ENCODE measurements at regions not wholly inside any gene's neighbourhood (a gene's known extent, or its start where the extent isn't known, plus 50 kb on each side); places are given as distances from the start of the nearest gene placed in this dataset.

DNA sequence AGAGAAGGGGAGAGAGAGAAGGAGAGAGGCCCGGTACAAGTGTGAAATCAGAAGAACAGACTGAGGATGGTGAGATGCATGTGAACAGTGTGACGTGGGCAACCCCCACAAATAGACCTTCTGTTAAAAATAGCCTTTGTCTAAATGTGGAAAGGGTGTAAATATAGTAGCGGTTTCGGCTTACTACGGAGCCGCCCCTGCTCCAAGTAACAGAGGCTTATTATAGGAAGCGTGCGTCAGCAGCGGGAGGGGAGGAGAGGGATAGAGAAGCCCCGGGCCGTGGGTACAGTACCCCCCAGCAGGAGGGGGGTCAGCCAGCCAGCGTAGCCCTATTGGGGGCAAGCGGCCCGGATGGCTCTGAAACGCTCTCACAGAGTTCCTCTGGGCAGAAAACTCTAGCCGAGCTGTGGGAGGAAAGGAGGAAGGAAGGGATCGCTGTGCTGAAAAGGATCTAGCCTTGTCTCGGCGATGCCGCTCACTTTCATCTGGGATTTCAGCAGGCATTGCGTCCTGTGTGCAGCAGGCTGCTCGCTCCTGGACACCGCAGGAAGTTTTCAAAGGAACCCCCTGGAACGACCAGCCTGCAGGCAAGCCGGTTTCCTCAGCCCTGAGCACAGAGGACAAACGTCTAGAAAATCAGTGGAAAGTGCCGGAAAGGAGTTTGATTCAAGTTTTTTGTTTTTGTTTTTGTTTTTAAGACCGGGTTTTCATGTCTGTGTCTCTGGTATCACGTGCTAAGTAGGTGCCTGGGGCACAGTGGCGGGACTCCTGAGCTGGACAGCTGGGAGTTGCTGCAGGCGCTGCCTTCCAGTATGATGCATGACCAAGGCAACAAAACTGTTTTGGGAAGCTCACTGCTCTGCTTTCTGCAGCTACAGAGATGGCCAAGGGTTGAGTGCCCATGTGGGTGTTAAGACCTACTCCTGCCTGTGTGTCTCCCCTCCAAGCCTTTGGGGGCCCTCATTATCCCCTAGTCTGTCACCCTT is 146.6 kb downstream of the SEC61B start:
- H3K27me3 ChIP-seq (replicated peaks; ENCODE audit: insufficient read depth) = peaks cover 8% of the 10 kb centered on the region
- 12% methylated on average over 31 of the region's 31 CpGs for WGBS
- no peaks in the 10 kb centered on the region for H3K4me1 ChIP-seq (replicated peaks)
- H3K36me3 ChIP-seq = no peaks in the 10 kb centered on the region
- intact Hi-C loops (cut with DNase I) = no loop called here
- peak overlapping the region in 1 of 2 donors; percentile 23 for H3K4me3 ChIP-seq
- DNase-seq (ENCODE audit: low spot score) = no peak
- TF ChIP-seq, protein P1, sequence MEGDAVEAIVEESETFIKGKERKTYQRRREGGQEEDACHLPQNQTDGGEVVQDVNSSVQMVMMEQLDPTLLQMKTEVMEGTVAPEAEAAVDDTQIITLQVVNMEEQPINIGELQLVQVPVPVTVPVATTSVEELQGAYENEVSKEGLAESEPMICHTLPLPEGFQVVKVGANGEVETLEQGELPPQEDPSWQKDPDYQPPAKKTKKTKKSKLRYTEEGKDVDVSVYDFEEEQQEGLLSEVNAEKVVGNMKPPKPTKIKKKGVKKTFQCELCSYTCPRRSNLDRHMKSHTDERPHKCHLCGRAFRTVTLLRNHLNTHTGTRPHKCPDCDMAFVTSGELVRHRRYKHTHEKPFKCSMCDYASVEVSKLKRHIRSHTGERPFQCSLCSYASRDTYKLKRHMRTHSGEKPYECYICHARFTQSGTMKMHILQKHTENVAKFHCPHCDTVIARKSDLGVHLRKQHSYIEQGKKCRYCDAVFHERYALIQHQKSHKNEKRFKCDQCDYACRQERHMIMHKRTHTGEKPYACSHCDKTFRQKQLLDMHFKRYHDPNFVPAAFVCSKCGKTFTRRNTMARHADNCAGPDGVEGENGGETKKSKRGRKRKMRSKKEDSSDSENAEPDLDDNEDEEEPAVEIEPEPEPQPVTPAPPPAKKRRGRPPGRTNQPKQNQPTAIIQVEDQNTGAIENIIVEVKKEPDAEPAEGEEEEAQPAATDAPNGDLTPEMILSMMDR (IDR thresholded peaks at IDR 0.05) = no peak
- no peak for TF ChIP-seq POLR2A (IDR thresholded peaks at IDR 0.05)
- peak; percentile 29 for TF ChIP-seq POLR2AphosphoS5 (IDR thresholded peaks at IDR 0.05)
- H3K9me3 ChIP-seq = no peaks in the 10 kb centered on the region
- peak overlapping the region; percentile 36 to 47 for H3K27ac ChIP-seq

DNA sequence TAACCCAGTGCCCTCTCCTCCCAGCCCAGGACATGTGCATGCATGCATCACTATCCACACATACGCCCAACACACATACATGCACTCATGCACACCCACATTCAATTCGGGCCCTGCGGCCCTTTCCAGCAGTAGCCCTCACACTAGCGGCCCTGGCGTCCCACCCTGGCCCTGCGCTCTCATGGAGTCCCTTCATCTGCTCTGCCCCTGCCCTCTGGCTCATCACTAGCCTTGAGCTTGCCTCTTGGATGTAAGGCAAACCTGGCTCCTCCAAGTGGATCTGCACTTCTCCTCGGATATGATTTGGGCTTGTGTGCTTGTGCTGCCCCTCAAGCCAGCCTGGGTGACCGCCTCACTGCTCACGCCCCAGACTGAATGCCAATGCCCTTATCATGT is 147.2 kb downstream of the SEC61B start:
- Histone ChIP-seq H3K9me3 (no peaks in the 10 kb centered on the region), H3K36me3 (no peaks in the 10 kb centered on the region), H3K27me3 (replicated peaks; ENCODE audit: insufficient read depth) (peaks cover 8% of the 10 kb centered on the region), H3K4me1 (replicated peaks) (no peaks in the 10 kb centered on the region), H3K27ac (no peak overlapping the region), H3K4me3 (no peak overlapping the region)
- DNase-seq (ENCODE audit: low spot score) = no peak
- intact Hi-C loops (cut with DNase I) = no loop called here
- TF ChIP-seq, protein P1 (IDR thresholded peaks at IDR 0.05) = no peak
- TF ChIP-seq POLR2A (IDR thresholded peaks at IDR 0.05) = no peak
- no peak for TF ChIP-seq POLR2AphosphoS5 (IDR thresholded peaks at IDR 0.05)
- WGBS = 92% methylated on average over 9 of the region's 9 CpGs

DNA sequence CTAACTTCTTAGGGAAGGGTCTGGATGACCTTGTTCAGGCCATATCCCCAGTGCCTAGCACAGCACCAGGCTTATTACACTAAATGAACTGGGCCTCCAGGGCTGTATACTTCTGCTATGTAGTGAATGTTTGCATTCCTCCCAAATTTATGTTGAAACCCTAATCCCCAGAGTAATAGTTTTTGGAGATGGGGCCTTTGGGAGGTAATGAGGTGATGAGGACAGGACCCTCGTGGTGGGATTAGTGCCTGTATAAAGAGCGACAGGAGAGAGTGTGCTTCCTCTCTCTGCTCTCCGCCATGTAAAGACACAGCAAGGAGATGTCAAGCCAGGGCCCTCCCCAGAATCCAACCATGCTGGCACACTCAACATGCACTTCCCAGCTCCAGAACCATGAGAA is 148.3 kb downstream of the SEC61B start:
- no peaks in the 10 kb centered on the region for H3K36me3 ChIP-seq
- intact Hi-C loops (cut with DNase I) = no loop called here
- no peaks in the 10 kb centered on the region for H3K4me1 ChIP-seq (replicated peaks)
- H3K9me3 ChIP-seq = no peaks in the 10 kb centered on the region
- DNase-seq (ENCODE audit: low spot score) = no peak
- 82% methylated on average over 3 of the region's 3 CpGs for WGBS
- TF ChIP-seq, protein P1 (IDR thresholded peaks at IDR 0.05) = no peak
- TF ChIP-seq POLR2AphosphoS5 (IDR thresholded peaks at IDR 0.05) (no peak), POLR2A (IDR thresholded peaks at IDR 0.05) (no peak)
- H3K27ac ChIP-seq = no peak overlapping the region
- peaks cover 5% of the 10 kb centered on the region for H3K27me3 ChIP-seq (replicated peaks; ENCODE audit: insufficient read depth)
- H3K4me3 ChIP-seq = no peak overlapping the region

DNA sequence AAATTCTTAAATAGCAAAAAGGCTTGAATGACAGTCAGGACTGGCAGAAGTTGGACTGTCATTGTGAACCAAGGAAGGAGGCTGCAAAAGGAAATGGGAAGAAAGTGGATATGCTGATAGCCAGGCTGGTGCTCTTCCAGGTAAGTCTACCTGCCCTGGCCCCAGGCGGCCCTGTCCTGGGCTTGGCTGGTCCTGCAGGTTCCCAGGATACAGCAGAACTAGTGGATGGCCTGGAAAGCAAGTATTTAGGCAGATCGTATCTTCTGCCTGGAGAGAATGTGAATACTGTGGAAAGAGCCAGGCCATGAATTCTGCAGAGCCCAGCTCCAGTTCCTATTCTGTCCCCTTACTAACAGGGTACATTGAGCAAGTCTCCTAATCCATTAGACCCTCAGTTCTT is 149.3 kb downstream of the SEC61B start:
- H3K27me3 ChIP-seq (replicated peaks; ENCODE audit: insufficient read depth) = peaks cover 3% of the 10 kb centered on the region
- no peaks in the 10 kb centered on the region for H3K4me1 ChIP-seq (replicated peaks)
- DNase-seq (ENCODE audit: low spot score) = no peak
- H3K27ac ChIP-seq = no peak overlapping the region
- TF ChIP-seq POLR2AphosphoS5 (IDR thresholded peaks at IDR 0.05) (no peak), POLR2A (IDR thresholded peaks at IDR 0.05) (no peak)
- TF ChIP-seq, protein P1 (IDR thresholded peaks at IDR 0.05) = no peak
- WGBS = 77% methylated on average over 2 of the region's 2 CpGs
- intact Hi-C loops (cut with DNase I) = no loop called here
- H3K9me3 ChIP-seq = no peaks in the 10 kb centered on the region
- no peak overlapping the region for H3K4me3 ChIP-seq
- no peaks in the 10 kb centered on the region for H3K36me3 ChIP-seq

DNA sequence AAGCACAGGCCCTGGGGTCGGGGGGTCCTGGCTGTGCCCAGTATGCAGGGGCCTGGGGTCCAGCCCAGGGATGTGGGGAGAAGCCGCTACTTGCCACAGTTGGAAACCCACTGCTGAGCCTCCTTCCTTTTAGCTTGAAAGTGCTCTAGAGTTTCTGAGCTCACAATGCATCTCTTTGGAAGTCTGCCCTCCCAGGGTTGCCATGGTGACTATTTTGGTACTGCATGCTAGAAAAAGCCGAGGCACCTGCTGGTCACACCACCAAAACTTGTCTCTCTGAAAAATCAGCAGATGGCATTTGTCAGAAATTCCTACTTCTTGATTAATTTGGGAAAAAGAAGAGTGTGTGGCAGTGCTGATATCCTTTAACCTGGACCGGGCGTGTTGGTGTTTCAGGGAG is 151.8 kb downstream of the SEC61B start:
- TF ChIP-seq, protein P1 (IDR thresholded peaks at IDR 0.05) = no peak
- no peak for TF ChIP-seq POLR2A (IDR thresholded peaks at IDR 0.05)
- no peak for TF ChIP-seq POLR2AphosphoS5 (IDR thresholded peaks at IDR 0.05)
- DNase-seq (ENCODE audit: low spot score) = no peak
- H3K36me3 ChIP-seq = no peaks in the 10 kb centered on the region
- peaks cover 2% of the 10 kb centered on the region for H3K27me3 ChIP-seq (replicated peaks; ENCODE audit: insufficient read depth)
- no peaks in the 10 kb centered on the region for H3K9me3 ChIP-seq
- intact Hi-C loops (cut with DNase I) = no loop called here
- no peak overlapping the region for H3K27ac ChIP-seq
- WGBS = 76% methylated on average over 5 of the region's 5 CpGs
- no peaks in the 10 kb centered on the region for H3K4me1 ChIP-seq (replicated peaks)
- no peak overlapping the region for H3K4me3 ChIP-seq
